GM12891 (cell line): ENCODE measurements at regions not wholly inside any gene's neighbourhood (a gene's known extent, or its start where the extent isn't known, plus 50 kb on each side); places are given as distances from the start of the nearest gene placed in this dataset.
"Not testable (repeated sequence)": the region's sequence is repeated elsewhere in the genome, so short reads cannot be mapped to it uniquely, and the experiment has no call there.

Experiments used
- DNase-seq: peaks from one replicate; pipeline ENCODE4 v3.0.0; 2011; ENCODE audit warnings: low spot score; ENCODE audit not compliant: insufficient read length
- FAIRE-seq: peaks from 2 replicates; lab custom pipeline; 2011; peaks lifted over from hg19 to GRCh38; lab: Jason Lieb, UNC
- PAX5 ChIP-seq: IDR thresholded peaks from 2 replicates; pipeline ENCODE4 v1.6.1; 2011; ENCODE audit warnings: low read length, moderate library complexity, mild to moderate bottlenecking; ENCODE audit not compliant: insufficient read depth, severe bottlenecking
- POLR2A ChIP-seq: IDR thresholded peaks from 2 replicates; pipeline ENCODE4 v1.6.1; 2011; ENCODE audit warnings: low read depth, low read length, control low read depth
- POLR2AphosphoS5 ChIP-seq: IDR thresholded peaks from 2 replicates; pipeline ENCODE4 v1.6.1; 2011; ENCODE audit warnings: low read depth, low read length, control low read depth
- POU2F2 ChIP-seq: IDR thresholded peaks from 2 replicates; pipeline ENCODE4 v1.6.1; 2011; ENCODE audit warnings: low read depth, mild to moderate bottlenecking, control low read depth, low read length, moderate library complexity
- SPI1 ChIP-seq: IDR thresholded peaks from 2 replicates; pipeline ENCODE4 v1.6.1; 2011; ENCODE audit warnings: low read depth, low read length, control low read depth
- TAF1 ChIP-seq: IDR thresholded peaks from 2 replicates; pipeline ENCODE4 v1.6.1; 2011; ENCODE audit warnings: low read depth, low read length, control low read depth

GRCh38 chrX:68983004-68983857 is 154.4 kb downstream of the EFNB1 start:
- no peak for DNase-seq
- FAIRE-seq: no peak
- TF ChIP-seq POLR2AphosphoS5 (no peak), PAX5 (no peak), SPI1 (no peak), POU2F2 (no peak), TAF1 (no peak), POLR2A (no peak)

GRCh38 chrX:68982476-68982875 is 153.7 kb downstream of the EFNB1 start:
- FAIRE-seq (peak; percentile 52), DNase-seq (no peak)
- no peak for TF ChIP-seq SPI1
- no peak for TF ChIP-seq PAX5
- no peak for TF ChIP-seq TAF1
- no peak for TF ChIP-seq POLR2AphosphoS5
- no peak for TF ChIP-seq POLR2A
- TF ChIP-seq POU2F2: no peak

- no peak for FAIRE-seq
- TF ChIP-seq POLR2A: no peak
- TF ChIP-seq PAX5: no peak
- no peak for TF ChIP-seq TAF1
- TF ChIP-seq POLR2AphosphoS5: no peak
- TF ChIP-seq POU2F2: no peak
- TF ChIP-seq SPI1: no peak
Measured at GRCh38 chrX:68980906-68981616, 152.2 kb downstream of the EFNB1 start.

GRCh38 chrX:68978655-68979054 is 149.8 kb downstream of the EFNB1 start:
- FAIRE-seq (no peak), DNase-seq (no peak)
- no peak for TF ChIP-seq PAX5
- TF ChIP-seq POU2F2: no peak

More at GRCh38 chrX:68980906-68981616, 152.2 kb downstream of the EFNB1 start:
- DNase-seq: no peak

GRCh38 chrX:68978255-68978654 is 149.4 kb downstream of the EFNB1 start:
- no peak for FAIRE-seq
- no peak for TF ChIP-seq SPI1
- TF ChIP-seq POLR2A: no peak
- TF ChIP-seq POLR2AphosphoS5: no peak
- no peak for TF ChIP-seq PAX5
- TF ChIP-seq POU2F2: no peak
- TF ChIP-seq TAF1: no peak
- no peak for DNase-seq

- no peak for TF ChIP-seq POLR2A
- TF ChIP-seq POU2F2: no peak
- TF ChIP-seq POLR2AphosphoS5: no peak
- no peak for TF ChIP-seq PAX5
- TF ChIP-seq TAF1: no peak
- no peak for TF ChIP-seq SPI1
- FAIRE-seq (no peak), DNase-seq (no peak)
Measured at GRCh38 chrX:68953331-68953730, 124.5 kb downstream of the EFNB1 start.

- not testable (repeated sequence) for DNase-seq, FAIRE-seq
Measured at GRCh38 chrX:68951942-68952619, 123.3 kb downstream of the EFNB1 start.

GRCh38 chrX:68950937-68951336 is 122.1 kb downstream of the EFNB1 start:
- FAIRE-seq (no peak), DNase-seq (no peak)
- no peak for TF ChIP-seq POLR2AphosphoS5
- no peak for TF ChIP-seq SPI1
- no peak for TF ChIP-seq POLR2A
- no peak for TF ChIP-seq PAX5
- TF ChIP-seq POU2F2: no peak
- no peak for TF ChIP-seq TAF1

- no peak for DNase-seq
- no peak for TF ChIP-seq PAX5
- no peak for TF ChIP-seq TAF1
- no peak for TF ChIP-seq POLR2A
- TF ChIP-seq SPI1: no peak
- no peak for TF ChIP-seq POLR2AphosphoS5
- TF ChIP-seq POU2F2: no peak
- no peak for FAIRE-seq
Measured at GRCh38 chrX:68947882-68948605, 119.2 kb downstream of the EFNB1 start.
